DND-41 (cell line): ENCODE measurements at regions not wholly inside any gene's neighbourhood (a gene's known extent, or its start where the extent isn't known, plus 50 kb on each side); places are given as distances from the start of the nearest gene placed in this dataset.

Source experiments
- CTCF ChIP-seq: IDR thresholded peaks from 2 replicates; pipeline ENCODE4 v1.5.1; 2012; ENCODE audit warnings: borderline replicate concordance, low read length, moderate library complexity, mild to moderate bottlenecking; ENCODE audit not compliant: poor library complexity, severe bottlenecking; ENCODE audit errors: extremely low read depth
- EZH2 ChIP-seq: IDR thresholded peaks from 3 replicates; pipeline ENCODE4 v1.6.1; 2012; ENCODE audit warnings: borderline replicate concordance, low read depth, mild to moderate bottlenecking, moderate library complexity, low read length, inconsistent platforms; ENCODE audit not compliant: severe bottlenecking

DNA sequence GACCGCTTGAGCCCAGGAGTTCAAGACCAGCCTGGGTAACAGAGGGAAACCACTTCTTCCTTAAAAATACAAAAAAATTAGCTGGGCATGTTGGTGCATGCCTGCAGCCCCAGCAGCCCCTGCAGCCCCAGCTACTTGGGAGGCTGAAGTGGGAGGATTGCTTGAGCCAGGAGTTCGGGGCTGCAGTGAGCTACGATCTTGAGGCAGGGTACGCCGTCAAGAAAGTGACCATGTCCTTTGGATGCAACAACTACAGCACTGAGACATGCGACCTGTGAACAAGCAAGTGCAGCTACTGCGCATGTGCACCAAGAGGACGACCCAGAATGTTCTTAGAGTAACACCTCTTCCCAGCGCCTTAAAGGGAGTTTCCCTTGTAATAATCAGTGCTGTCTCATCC lies 66.6 kb upstream of the ZNF479 start:
- TF ChIP-seq CTCF (no peak), EZH2 (no peak)
